Esophagus muscularis mucosa (tissue), 4 donors: ENCODE measurements at regions not wholly inside any gene's neighbourhood (a gene's known extent, or its start where the extent isn't known, plus 50 kb on each side); places are given as distances from the start of the nearest gene placed in this dataset.
"Not testable (repeated sequence)": the region's sequence is repeated elsewhere in the genome, so short reads cannot be mapped to it uniquely, and the experiment has no call there.

Experiments used
- CTCF ChIP-seq, 3 experiments: fragments of 200-600 bp in 2 of 3; fragments of 450-650 bp in 1 of 3; sonication (generic) in 2 of 3; IDR thresholded peaks; one replicate each; pipeline ENCODE4 v1.5.1; 2017 to 2019; ENCODE audit warnings: antibody characterized with exemption in 3 of 3, mild to moderate bottlenecking in 2 of 3, moderate library complexity in 1 of 3
- EP300 ChIP-seq: sonication (generic); formaldehyde crosslinking; IDR thresholded peaks from one replicate; pipeline ENCODE4 v1.6.1; 2017; ENCODE audit warnings: antibody characterized with exemption
- POLR2A ChIP-seq: fragments of 450-650 bp; IDR thresholded peaks from one replicate; pipeline ENCODE4 v1.6.1; 2017; ENCODE audit warnings: antibody characterized with exemption, moderate library complexity, mild to moderate bottlenecking, low read depth

DNA sequence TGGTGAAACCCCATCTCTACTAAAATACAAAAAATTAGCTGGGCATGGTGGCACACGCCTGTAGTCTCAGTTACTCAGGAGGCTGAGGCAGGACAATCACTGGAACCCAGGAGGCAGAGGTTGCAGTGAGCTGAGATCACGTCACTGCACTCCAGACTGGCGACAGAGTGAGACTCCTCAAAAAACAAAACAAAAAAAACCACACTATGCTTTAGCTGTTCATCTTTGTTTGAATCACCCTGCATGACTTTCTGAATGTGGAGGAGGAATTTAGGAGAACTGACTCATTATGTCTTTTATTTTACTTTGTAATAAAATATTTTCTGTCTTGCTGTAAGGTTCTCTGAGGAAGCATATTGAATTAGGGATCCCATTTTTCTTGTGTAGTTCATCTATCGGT is 462.9 kb upstream of the AMELY start:
- not testable (repeated sequence) for TF ChIP-seq CTCF (IDR thresholded peaks at IDR 0.05); POLR2A; EP300
